HG02588 (cell line): ENCODE measurements at regions not wholly inside any gene's neighbourhood (a gene's known extent, or its start where the extent isn't known, plus 50 kb on each side); places are given as distances from the start of the nearest gene placed in this dataset.

ENCODE experiments used
- ATAC-seq: cut with Tn5 transposase; IDR thresholded peaks from one replicate; pipeline ENCODE4 v1.9.1; 2021; ENCODE audit warnings: mild to moderate bottlenecking, moderate library complexity; ENCODE audit not compliant: unreplicated experiment

GRCh38 chr2:173629076-173629475, 274.4 kb downstream of the CDCA7 start:
- no peak for ATAC-seq

GRCh38 chr2:173630425-173631126, 275.9 kb downstream of the CDCA7 start:
- no peak for ATAC-seq

GRCh38 chr2:173631127-173631460, 276.4 kb downstream of the CDCA7 start:
- ATAC-seq, result no peak

DNA sequence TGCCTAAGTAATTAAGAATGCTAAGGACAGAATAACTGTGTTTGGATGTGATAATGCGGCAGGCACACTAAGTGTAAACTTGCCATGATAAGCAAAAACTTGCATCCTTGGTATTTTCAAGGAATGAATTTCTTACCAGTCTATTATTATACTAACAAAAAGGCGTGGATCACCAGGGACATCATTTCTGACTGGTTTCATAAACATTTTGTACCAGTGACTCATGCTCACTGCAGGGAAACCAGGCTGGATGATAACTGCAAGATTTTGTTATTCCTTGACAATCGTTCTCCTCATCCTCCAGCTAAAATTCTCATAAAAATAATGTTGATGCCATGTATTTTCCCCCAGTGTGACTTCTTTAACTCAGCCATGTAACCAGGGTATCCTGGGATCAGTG, 289.5 kb downstream of the CDCA7 start:
- no peak for ATAC-seq

DNA sequence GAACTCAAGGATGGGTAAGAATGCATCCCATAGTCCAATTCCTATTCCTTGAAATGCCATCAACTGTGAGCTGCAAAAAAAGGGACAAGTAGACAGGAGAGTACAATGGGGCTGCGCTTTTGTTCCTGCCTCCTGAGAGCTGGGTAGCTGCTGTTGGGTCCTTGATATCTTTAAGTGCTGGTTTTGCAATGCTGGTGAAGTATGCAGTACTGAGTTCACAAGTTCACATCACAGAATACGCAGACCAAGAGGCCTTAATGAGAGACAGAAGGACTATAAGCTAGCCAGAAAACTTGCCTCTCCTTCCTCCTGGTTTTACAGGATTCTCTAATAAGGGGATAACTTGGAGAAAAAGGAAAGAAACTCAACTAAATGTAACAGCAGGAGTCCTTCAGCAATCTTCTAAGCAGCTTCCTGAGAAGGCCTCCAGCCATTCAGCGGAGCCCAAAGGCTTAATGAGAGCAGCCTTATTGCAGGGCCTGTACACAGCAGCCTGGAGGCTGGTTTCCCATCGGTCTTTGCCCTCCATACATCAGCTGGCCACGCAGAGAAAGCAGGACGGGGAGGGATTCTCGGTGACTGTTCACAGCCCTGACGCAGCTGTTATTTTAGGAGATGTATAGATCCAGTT, 293.1 kb downstream of the CDCA7 start:
- no peak for ATAC-seq

- ATAC-seq, result no peak
These were observed 294.1 kb downstream of the CDCA7 start for GRCh38 chr2:173648816-173649215.

- no peak for ATAC-seq
These were observed 295.0 kb downstream of the CDCA7 start for GRCh38 chr2:173649527-173650219.

GRCh38 chr2:173651891-173652290, 297.2 kb downstream of the CDCA7 start:
- no peak for ATAC-seq

DNA sequence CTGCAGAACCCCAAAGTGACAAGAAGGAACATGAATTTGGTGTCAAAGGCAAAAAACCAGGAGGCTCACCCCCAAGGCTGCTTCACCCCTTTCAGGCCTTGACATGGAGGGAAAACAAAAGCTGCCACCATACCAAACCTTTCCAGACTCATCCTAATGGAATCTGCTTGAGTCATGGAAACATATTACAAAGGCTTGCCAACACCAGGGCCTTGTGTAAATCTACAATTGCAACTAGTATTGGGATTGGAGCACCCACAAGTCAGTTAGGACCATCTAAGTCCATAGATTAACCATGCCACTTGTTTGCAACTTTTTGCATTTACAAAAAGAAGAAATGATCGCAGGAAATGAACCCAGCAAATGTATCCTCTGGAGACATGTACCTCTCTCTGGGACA, 297.6 kb downstream of the CDCA7 start:
- no peak for ATAC-seq

DNA sequence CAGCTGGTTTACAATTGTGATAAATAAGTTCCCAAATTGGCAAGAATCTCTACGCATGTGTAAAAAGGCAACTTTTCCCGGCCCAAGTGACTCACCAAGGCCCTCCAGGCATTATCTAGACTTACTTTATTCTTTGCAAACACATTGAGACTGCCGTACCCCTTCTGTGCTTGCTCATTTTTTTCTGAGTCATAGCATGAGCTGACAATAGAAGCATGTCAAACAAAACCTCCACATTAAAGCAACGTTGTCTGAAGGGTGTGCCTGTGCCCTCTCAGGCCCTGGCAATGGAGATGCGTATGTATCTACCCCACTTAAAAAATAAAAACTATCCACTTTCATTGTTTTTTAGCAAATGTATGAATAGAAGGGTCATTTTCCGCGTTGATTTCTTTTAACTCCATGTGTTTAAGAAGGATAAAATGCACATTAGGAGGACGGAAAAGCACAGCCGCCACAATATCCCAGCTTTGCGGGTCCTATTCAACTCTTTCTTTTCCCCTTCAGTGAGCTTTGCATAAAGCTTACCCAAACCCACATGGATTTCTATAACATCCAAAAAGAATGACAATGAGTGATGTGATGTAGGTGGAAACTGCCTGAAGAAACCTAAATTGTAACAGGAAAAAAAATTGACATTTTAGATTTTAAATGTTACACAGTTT, 298.2 kb downstream of the CDCA7 start:
- no peak for ATAC-seq

DNA sequence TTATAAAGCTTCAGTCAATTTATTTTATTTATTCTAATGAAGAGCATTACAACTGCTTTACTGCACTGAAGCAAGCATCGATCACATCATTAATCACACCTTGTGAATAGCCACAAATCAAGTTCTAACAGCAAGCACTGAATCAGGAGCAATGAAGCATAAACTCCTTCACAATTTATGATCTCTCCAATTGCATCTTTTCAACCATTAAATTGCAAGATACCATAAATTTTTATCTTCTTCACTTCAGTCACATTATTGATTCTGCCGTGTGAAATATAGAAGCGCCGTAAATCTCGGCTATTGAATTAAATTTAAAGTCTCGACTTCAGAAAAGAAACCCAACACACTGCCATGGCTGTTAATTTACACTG, 298.7 kb downstream of the CDCA7 start:
- no peak for ATAC-seq

DNA sequence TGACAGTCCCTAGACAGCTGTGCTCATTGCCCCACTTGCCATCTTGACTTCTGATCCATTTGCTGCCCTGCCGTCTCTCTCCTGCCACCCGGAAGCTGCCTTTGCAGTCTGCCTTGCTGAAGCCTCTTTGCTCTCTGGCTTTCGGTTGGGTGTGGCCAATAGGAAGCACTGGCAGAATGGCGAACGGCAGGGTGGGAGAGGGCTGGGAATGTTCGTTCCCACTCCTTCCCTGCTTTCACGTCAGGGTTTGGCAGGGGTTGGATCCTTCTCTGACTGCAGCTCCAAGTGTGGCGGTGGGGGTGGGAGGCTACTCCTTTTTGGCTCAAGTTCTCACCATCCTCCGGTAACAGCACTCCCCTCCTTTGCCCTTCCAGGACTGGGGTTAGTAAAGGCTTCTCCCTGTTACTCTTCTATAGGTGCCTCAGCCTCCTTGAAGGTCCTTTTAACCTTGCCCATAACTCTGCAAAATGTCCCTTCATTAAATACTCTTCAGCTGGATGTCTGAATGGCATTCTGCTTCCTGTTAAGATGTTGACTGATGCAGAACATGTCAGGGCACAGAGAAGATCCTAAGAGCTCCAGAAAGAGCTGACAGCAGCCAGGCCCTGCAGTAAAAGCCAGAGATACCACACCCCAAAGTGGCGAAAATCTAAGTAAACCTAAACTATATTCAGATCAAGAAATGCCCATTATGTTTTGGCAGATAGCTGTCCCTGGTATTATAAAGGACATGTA, 299.7 kb downstream of the CDCA7 start:
- ATAC-seq, result no peak

- no peak for ATAC-seq
These were observed 300.2 kb downstream of the CDCA7 start for GRCh38 chr2:173654896-173655265.

- no peak for ATAC-seq
These were observed 301.4 kb downstream of the CDCA7 start for GRCh38 chr2:173656086-173656485.

DNA sequence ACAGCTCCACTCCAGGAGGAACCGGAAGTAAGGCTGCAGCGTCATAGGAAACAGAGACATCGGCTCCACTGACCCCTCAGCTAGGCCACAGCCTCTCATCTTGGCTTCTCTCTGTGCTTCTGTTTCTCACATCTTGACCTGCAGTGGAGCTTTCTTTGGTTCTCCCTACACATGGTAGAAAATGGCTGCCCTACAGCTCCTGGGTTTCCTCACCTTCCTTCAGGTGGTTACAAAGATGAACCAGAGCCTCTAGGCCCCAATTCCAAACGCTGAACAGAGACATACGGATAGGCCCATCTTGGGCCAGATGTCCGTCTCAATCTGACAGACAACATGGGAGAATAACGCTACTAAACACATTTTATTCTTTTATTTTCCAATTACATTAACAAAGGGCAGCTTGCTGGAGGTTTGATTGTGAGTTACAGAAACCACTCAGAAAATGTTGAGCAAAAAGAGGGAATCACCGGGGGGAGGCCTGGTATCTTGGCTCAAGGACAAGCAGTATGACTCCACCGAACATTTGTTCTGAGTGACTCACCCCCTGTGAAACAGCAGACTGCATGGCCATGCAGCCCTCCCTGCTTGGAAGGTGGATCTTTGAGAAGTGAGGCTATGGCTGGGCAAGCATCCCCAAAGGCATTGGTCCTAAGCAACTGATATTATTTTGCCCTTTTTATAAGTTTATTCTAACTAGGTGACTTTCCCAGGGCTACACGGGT, 303.5 kb downstream of the CDCA7 start:
- ATAC-seq, result no peak

DNA sequence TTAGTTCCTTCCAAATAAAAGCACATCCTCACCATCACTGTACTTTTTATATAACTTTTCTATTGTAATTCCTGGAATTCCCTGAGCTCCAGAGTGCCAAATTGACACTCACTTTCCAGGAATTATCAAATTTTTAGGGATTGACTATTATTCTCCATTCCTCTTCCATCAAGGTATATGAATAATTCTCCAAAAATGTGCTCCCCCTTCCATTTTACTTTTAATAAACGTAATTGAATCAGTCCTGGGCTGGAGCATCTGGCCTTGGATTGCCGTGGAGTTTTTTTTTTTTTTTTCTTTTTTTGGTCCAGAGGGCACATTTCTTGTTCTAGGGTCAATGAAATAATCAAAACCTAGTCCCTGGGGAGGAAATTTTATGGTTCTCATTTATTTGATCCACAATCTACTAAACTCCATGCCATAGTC, 304.3 kb downstream of the CDCA7 start:
- no peak for ATAC-seq

DNA sequence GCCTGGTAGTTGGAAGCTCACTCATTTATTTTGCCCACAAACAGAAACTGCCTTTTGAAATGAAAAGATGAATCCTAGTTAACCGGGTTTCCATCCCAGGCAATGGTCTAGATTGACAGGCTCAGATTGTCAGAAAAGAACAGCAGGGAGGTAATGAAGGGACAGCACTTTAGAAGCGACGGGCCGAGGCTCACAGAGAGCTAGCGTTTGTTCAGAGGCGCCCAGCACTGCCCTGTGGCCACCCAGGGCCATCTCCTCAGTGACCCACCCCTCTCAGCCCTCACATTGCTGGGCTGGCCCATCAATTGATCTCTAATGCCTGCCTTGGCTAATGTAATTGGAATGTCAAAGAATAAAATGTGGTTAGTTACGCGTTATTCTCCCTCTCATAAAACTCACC, 304.8 kb downstream of the CDCA7 start:
- ATAC-seq, result no peak

DNA sequence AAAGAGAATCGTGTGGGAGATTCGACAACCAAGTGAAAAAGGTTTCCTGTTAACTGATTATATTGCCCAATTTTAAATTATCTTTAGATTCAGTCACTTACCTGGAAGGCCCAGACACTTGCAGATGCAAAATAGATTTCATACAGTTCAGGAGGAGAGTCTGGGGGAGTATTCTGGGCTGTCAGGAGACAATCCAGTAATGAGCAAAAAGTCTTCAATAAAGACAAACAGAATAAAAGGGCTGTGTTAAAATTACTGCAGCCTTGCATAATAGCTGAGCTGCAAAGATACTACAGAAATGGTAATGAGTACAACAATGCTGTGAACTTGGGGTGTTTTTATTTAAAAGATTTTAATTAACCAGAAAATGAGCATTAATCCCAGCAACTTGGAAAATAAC, 303.6 kb downstream of the SP3 start:
- ATAC-seq, result no peak

- no peak for ATAC-seq
These were observed 301.8 kb downstream of the SP3 start for GRCh38 chr2:173663353-173663752.

GRCh38 chr2:173663835-173664512, 301.2 kb downstream of the SP3 start:
- no peak for ATAC-seq
